GM12872 (cell line): ENCODE measurements at regions not wholly inside any gene's neighbourhood (a gene's known extent, or its start where the extent isn't known, plus 50 kb on each side); places are given as distances from the start of the nearest gene placed in this dataset.

ENCODE experiments used
- CTCF ChIP-seq: IDR thresholded peaks from 3 replicates; pipeline ENCODE4 v1.5.1; 2011; ENCODE audit warnings: low read depth, mild to moderate bottlenecking, low read length, moderate library complexity; ENCODE audit not compliant: insufficient read depth

GRCh38 chr2:145807968-145808367, 1288.0 kb upstream of the ZEB2 start:
- TF ChIP-seq CTCF, result no peak

DNA sequence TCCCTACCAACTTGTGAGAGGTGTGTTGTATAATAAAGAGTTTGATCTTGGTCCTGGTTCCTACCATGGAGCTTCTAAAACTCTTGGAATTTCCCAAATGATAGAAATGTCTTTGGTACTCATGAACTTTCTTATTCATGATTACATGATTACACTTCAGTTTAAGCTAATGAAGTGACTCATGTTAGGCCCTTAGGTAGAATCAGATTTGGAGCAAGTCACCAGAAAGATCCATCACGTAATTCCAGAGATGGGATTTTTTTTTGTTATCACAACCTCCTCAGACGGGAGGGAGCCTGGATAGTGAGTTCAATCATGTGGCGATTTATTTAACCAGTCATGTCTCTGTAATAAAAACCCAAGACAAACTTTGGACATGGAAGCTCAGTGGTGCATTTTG, 1287.6 kb upstream of the ZEB2 start:
- no peak for TF ChIP-seq CTCF

- TF ChIP-seq CTCF, result no peak
These were observed 1286.6 kb upstream of the ZEB2 start for GRCh38 chr2:145806546-145806945.

GRCh38 chr2:145802133-145802532, 1282.2 kb upstream of the ZEB2 start:
- TF ChIP-seq CTCF, result no peak

DNA sequence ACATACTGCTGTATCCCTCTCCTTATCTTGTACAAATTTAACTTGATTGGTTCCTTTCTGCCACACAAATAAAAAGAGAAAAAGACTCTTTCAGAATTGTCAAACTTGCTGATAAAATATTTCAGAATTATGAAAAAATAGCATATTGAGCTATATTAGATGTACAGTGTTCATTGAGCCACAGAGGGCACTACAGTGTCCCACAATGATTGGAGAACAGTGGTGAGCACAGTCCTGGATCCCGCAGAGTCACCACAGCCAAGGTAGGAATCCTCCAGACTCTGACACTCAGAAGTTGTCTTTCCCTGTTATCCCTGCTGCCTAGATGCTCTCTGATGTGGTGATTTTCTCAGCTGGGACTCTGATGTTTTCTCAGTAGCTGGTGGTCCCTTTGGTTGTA, 1281.3 kb upstream of the ZEB2 start:
- no peak for TF ChIP-seq CTCF

DNA sequence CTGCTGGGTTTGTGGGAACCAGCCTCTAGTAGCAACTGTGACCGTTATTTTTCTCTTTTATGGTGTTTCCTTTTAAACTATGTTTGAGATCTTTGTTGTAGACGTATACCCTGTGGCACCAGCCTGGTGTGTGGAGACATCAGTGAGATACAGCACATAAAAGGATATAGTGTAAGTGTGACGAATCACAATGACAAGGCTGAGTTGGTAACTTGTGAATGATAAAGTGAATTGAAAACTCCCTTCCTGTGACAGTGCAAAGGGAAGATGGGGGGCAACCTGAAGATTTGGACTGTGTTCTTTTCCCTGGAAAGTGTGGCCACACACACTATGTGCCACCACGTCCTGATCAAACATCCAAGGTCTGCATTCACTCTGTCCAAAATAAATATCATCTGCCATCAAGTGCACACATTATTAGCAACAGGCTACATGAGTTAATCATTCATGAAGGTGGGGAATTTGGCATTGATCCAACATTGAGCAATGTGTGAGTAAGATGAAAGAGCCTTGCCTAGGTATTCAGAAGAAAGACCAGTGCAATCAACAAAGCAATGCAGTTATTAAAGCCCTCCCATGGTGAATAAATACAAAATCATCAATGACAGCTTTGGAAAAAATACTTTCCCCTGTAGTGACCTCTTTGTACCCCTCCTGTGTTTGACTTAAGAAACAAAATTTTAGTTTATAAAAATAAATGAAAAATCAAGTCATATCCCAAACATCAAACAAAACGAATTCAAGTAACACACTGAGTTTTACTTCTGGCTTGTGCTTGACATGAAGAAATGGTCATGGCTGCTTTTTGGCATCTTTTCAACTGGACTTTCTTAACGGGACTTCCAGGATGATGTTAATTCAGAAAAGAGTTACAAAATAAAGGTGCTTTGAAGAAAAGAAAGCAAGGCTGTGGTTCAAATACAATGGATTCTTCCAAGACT, 1280.5 kb upstream of the ZEB2 start:
- TF ChIP-seq CTCF, result no peak

GRCh38 chr2:145799595-145800108, 1279.7 kb upstream of the ZEB2 start:
- TF ChIP-seq CTCF, result no peak
